ENCODE measurements at regions not wholly inside any gene's neighbourhood (a gene's known extent, or its start where the extent isn't known, plus 50 kb on each side); places are given as distances from the start of the nearest gene placed in this dataset.

DNA sequence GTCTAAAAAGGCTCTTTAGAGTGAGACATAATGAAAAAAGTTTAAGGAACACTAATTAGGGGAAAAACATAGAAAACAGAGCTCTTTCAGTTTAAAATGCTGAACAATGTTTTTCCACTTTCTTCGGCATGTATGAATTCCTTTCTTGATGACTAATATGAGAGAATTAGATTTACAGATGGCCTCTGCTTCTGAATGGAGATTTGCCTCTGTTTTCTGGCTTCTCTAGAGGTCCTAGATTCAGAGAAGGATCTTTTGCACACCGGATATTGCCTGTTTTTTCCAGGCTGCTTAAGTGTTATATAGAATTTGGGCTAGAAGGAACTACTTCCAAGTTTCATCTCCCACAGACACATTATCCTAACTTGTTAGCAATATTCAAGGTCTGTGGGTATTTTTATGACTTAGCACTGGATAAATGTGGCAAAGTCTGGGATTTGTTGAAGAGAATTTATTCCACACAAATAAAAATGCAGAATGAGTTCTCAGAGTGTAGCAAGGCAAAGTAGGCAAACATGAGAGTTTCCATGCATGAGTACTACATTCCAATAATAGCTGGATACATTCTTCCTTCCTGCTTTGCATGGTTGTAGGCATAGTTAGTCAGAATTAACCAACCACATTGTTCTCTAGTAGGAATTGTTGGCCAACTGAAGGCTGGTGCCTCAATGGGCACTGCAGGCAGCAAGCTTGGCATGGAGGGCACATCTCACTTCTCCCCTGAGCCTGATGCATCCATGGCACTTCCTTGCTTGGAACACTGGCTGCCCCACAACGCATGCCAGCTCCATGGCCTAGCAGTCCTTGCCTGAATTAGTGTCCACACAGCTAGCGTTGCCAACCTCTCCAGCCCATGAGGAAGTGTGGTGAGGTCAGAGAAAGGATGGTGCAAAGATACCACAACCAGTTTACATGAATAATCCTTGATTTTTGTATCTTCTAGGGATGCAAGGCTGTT is 224.2 kb downstream of the CLIC5 start:
- DNase-seq = peak; percentile 93

DNA sequence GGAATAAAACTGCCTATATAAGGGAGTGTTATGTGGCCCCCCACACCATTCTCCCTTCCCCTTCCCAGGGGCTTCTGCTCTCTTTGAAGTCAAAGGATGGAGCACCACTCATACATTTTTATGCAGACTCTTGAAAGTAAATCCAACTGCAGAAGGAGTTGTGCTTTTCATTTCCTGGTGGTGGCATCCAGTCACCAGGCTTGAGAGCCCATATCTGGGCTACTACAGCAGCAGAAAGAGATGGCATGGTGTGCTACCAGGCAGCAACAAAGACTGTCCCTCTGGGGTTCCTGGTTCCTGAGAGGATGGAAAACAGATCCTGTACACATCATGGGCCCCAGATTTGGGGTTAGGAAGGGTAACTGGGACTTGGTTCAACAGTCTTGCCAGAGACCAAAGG is 226.4 kb downstream of the CLIC5 start:
- no peak for DNase-seq

DNA sequence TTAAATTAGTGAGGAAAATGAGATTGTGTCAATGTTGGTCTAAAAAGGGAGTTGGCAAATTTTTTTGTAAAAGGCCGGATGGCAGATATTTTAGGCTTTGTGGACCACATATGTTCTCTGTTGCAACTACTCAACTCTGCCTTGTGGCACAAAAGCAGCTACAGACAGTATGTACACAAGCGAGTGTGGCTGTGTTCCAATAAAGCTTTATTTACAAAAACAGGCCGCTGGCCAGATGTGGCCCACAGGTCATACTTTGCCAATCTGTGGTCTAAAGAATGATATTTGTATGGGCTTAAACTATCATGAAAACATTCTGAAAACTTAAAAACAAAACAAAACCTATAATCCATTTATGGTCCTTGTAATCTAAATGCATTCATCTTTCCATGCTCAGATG is 228.3 kb downstream of the CLIC5 start:
- DNase-seq = no peak

DNA sequence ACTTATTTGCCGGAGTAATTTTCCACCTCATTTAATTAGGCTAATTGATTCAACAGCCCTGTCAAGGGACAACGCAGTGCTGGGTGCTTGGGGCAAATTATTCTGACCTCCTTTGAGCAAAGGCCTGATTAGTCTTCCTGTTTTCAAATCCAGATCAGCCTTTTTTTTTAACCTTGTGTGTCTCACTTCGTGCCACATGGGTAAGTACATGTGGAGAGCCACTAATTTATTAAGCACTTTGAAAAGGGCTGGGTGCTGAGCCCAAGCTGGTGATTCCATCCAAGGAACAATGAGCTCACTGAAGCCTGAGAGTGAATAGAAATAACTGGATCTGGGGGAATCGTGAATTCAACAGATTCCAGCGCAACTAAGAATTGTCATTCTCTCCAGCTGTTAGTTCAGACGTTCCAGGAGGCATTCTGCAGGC is 229.3 kb downstream of the CLIC5 start:
- no peak for DNase-seq

DNA sequence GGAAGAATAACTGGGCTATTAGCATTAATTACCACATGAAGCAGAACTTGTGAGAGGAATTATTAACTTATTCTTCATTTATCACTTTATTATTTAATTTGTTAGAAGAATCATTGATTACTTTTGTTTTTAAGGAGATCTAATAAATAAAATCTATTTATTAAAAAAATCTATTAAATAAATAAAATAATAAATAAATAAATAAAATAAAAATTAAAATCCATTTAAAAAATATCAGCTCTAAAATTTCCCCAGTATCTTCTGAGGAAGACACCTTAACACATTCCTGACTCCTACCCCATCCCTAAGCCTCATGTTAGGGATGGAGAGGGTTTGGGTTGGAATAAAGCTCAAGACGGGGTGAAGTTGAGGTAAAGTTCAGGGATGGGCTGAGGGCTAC is 231.4 kb downstream of the CLIC5 start:
- no peak for DNase-seq

DNA sequence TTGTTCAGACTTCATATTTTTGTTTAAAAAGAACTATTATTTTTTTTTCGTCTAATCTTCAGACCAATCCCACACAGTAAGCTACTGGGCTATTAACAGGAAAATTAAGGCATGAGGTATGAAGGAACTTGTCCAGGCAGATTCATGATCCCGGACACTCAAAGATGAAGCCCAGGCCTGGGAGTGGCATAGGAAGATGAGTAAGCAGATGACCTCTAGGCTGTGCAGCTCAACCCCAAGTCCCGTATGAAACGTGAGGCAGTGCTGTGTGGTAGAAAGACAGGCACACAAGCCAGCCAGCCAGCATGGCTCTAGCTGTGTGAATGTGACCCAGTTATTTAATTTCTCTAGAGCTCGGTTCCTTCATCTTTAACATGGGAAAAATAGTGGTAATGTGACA is 231.9 kb downstream of the CLIC5 start:
- no peak for DNase-seq

DNA sequence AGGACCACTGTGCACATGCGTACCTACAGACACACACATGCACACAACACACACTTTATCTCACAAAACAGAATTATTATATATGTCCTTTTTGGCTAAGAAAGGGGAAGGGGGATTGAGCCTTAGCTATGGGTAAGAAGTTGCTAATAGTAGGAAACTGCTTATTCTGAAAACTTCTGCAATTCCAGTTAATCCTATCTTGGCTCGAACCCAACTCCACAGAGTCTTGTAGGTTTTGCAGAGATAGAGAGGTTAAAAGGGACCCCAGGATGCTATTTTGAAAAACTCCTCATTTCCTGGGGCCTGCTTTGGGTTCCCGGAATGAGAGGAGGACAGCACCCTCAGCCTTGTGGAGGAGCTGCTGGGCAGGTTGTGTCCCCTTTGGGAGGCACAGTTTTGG is 233.8 kb downstream of the CLIC5 start:
- DNase-seq = no peak

DNA sequence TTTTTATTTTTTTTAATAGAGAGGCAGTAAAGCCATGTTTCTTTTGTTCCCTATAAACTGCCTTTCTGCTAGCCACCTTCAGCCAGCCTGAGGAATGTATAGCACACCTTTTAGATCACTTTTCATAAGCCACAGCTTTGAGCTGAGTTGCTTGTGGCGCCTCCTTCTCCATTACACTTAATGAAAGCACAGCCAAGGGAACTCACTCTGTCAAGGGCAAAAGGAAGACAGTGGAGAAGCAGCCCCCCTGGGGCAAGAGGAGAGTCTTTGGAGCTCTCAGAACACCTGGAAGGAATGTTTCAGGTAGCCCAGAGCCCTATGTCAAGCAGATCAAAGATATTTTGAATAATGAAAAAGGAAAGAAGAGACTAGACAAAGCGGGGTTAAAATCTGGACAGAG is 235.1 kb downstream of the CLIC5 start:
- DNase-seq = no peak

DNA sequence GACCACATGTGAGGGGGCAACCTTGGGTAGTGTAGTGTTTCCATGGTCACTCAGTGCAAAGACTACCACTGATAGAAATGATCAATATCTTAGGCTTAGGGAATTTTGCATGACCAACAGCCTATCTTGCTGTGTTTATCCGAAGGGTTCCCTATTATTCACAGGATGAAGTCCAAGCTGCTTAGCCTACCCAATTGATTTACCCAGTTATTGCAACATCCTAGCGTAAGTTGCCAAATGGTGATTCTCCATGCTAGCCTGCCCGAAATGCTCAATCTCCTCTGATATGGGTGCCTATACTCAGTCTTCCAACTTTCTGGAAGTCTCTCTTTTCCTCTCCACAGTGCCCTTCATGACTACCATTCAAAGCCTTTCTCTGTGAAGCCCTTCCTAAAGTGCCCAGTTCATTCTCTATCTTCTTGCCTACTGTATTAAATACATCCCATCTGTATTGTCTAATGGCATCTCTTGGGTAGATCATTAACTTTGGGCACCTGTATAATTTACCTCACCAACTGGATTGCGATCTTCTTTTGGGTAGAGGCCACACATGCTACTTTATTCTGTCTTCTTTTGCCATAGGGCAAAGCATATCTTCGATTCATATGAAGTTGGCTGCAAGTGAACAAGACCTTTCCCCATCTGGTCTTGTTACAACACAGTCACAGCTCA is 240.5 kb downstream of the CLIC5 start:
- DNase-seq = no peak

DNA sequence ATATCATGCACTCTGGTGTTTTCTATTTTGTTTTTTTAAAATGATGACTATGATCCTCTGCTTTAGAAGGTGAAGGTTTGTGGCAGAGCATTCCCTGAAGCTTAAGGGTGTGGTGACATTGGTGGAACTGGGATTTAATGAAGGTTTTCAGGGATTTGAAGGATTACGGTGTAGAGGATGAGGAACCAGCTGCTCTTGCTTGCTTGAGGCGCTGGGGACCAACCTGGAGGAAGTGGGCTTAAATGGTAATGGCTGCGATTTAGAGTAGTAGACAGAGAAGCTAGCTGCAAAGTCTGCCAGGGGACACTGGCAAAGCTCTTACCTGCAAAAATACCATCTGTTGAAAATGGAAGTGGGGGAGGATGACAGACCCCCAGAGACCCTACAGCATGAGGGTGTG is 241.8 kb downstream of the CLIC5 start:
- no peak for DNase-seq

DNA sequence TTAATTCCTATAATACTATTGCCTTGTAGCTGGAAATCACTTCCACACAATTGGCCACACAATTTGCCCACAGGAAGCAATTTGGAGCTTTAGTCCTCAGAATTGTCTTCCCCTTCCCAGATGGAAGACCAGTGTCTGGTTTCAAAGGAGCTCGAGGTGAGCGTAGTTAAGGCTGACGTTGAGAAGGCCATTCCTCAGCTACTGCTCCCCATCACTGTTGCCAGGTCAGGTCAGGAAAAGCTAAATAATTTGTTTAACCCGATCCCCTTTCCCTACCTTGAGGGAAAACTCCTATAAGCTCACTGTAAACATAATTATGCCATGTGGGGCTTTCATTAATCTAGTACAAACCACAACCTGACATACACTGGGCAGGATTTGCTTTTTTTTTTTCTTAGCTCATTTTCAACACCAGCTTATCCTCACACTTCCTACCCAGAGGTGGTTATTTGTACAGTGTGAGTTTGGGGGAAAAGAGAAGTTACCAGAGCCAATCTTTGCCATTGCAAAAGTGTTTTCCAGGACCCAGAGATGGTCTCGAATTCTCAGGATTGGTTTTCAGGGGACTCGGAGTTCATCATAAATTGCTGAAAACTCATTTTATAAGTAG is 242.7 kb downstream of the CLIC5 start:
- DNase-seq = no peak

DNA sequence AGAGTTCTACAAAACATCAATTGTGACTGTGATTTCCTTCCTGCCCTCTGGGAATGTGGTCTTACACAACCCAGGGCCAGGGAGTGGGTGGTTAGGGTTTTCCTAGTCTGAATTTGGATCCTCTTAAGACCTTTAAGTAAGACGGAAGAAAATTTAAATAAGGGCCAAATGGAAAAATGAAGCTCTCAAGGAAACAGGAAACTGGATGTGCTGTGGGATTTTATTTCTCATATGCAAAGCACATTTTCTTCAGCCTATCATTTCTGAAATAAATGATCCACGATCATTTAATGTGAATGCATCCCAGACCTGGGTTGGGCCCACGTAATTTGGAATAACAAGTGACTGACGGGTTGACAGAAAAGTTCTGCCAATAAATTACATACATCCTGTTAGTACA is 243.6 kb downstream of the CLIC5 start:
- no peak for DNase-seq

DNA sequence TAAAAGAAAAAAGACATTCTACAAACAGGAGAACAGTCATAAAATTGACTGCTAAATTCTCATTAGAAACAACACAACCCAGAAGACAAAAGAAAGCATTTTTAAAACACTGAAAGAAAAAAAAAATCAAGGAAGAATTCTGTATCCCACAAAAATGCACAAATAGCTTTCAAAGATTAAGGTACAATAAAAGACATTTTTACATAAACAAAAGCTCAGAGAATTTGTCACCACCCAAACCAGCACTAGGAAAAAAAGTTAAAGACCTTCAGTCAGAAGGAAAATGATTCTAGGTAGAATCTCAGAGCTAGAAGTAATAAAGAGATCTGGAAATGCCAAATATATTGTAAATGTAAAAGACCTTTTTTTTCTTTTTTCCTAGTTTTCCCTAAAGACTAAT is 252.4 kb downstream of the CLIC5 start:
- DNase-seq = no peak

DNA sequence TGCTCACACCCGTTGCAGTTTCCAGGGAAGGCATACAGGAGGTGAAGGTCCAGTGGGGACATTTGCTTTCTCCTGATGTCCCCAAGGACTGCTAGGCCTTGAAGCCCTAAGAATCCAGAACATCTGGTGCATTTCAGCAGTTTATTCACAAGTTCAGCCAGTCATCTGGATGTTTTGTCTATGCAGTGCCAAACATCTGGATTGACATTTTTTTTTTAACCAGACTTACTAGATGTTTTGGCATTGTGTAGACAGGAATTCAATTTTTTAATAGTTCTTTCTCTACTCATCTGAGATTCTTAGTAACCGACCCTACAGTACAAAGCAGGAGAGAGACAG is 256.2 kb downstream of the CLIC5 start:
- peak; percentile 17 for DNase-seq

DNA sequence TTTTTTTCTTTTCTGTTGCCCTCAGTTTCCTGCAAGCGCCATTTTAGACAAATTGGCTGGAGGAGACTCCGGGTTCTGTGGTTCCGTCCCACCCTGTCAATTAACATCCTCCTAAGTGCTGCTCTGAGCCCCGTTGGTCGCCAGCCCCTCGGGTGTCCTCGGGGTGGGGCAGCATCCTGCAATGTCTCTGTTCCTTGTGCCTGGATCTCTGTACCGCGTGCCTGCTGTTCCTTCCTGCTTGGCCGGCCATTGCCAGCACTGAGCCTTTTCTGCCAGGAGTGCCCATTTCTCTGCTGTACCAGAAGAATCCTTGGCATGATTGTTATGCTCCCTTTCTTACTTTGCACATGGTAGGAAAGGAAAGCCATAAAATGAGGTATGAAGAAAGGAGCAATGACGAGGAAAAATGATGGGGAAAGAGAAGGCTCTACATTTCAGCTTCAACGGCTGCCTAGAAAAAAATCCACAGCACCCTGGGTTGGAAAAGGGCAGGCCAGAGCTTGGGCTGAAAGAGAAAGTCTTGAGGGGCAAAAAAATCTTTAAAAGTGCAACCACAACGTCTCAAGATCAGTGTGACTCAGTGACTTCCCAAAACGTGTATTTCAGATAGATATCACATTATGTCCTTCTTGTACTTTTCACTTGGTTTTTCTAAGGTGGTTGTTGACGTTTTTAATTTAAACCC is 256.7 kb downstream of the CLIC5 start:
- DNase-seq = peak; percentile 11

DNA sequence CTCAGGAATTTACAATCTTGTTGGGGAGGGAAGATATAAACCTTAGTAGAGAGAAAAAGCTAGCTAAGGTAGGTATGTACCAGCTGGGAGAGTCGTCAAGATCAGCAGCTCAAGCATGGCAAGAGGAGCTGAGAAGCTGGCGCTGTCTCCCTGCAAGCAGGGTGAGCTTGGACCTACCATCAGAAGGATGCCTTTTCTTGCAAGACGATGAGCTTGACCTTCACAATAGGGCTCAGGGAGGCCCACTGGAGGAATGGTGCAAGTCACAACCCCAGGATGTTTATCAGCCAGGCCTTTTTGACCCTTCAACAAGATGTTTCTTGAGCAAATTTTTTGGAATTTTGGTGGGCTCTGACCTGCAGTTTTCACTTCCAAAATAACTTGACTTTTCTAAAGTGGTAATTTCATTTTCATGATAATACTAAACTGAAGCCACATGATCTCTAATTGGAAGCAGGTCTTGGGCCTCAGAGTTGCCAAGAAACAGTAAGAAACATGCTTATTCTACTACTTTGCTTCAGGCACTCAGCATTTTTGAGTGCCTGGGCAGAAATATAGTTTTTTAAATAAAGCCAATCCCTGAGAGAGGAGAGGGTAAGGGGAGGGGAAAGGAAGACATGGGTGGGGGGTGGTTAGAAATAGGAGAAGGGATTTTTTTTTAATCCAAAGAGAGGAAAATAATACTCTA is 258.1 kb downstream of the CLIC5 start:
- peak; percentile 11 for DNase-seq

DNA sequence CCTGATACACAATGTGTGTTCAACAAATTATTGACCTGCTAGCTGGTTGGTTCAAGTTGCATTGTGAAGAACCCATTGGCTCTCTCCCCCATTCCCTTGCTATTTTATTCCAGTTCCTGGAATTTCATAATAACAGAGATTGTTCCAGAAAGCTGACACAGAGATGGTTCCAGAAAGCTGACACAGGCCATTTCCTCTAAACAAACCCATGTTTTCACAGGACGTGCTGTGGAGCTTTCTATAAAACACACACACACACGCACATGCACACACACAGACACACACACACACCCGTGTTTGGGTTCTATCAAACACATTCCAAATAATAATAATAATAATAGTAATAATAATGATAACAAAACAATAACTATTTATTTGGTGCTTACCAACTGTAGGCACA is 259.1 kb downstream of the CLIC5 start:
- DNase-seq = no peak

DNA sequence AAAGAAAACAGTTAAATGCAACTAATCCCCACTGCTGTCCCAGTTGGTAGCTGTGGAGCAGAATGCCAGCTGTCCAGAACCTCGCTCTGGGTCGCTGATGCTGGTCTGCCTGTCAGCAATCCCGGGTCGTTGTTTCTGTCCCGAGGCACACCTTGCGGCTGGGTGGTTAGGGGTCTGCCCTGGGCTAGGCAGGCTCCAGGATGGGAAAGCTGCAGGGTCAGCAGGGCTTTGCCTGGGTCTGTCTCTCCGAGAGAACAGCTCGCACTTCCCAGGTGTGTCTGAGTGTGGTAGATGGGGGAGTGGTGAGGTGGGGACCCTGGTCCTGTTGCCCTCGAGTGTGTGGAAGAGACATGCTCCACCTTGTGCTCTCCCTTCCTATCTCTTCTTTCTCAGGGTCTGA is 261.2 kb downstream of the CLIC5 start:
- DNase-seq = no peak

DNA sequence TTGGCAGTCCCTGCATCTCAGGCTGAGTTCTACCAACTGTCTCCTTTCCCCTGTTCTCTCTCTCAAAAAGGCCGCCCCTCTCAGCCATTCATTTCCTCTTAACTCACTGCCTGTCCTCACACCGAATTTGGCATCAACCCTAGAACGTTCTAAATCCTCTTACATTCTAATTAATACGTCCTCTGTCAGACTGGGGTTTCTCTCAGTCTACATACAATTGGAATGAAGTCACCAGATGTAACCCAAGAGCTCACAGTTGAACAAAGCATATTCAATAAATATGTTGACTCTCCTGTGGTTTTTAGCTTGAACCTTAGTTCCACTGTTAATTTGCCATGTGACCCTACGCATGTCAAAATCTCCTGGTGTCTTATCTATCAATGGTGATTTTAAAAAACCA is 269.6 kb downstream of the CLIC5 start:
- DNase-seq = peak; percentile 90

DNA sequence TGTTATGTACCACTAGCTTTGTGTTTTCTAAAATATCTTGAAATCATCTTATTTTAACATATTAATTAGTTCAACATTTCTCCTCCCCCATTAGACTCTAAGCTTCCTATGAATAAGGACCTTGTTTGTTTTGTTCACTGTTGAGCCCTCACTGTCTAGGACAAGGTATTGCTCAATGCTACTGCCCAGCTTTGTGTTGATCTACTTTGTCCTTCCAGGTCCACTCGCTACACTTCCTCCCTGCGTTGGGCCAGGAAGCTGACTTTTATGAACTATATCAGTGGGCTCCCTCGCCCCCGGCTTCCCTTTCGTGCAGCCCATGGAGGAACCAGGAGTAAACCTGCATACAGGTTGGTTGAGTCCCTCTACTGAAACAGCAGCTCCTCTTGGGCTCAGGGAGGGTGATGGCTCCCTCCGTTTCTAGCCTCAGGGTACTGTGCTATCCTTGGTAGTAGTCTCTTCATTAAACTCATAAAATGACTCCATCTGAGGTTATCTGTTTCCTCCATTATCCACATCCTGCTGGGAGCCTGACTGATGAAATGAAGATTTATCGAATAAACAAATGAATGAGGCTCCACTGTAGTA is 272.5 kb downstream of the CLIC5 start:
- DNase-seq = no peak

DNA sequence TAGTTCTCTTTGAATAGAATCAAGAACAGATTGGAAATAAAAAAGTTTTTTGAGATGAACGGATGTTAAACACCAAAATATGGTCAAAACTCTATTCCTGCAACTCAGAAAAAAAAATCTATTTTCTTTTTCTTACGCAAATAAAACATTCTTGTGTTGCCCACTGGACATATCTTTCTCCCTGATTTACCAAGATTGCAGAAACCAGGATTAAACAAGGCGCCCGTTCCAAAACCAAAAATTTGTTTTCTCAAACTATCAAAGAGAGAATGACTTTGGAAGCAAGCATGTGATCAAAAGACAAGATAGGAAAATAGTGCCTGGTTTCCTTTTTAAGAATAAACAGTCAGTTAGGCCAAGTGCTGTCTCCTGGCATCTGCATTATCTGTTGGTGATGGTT is 273.1 kb downstream of the CLIC5 start:
- no peak for DNase-seq

All from fibroblast of skin of back (primary cell).